ENCODE measurements at regions not wholly inside any gene's neighbourhood (a gene's known extent, or its start where the extent isn't known, plus 50 kb on each side); places are given as distances from the start of the nearest gene placed in this dataset.

GRCh38 chr18:64668461-64668962 lies 519.6 kb upstream of the LINC00305 start:
- TF ChIP-seq ZNF274 (IDR thresholded peaks at IDR 0.05; ENCODE audit: low read depth, low read length) (no peak), SUZ12 (IDR thresholded peaks at IDR 0.05; ENCODE audit: extremely low read depth, insufficient read depth, insufficient read length) (no peak)
